ENCODE measurements at regions not wholly inside any gene's neighbourhood (a gene's known extent, or its start where the extent isn't known, plus 50 kb on each side); places are given as distances from the start of the nearest gene placed in this dataset.

DNA sequence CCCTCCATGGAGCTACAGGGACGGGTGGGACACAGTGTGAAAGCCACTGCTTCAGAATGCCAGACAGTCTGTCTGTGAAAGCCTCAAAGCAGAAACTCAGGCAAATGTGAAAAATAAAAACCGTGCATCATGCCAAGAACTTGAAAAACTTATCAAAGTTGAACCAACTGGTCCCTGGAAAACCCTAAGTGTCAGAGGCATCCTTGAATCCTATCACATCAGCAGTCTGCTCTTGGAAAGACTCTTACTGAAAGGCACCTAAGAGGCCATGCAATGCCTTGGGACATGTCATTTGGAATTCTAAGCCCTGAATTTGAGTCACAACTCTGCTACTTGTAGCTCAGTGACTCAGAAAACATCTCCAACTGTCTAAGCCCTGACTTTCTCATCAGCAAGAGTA is 62.4 kb upstream of the GRIN2B start:
- no peak for TF ChIP-seq GATA3 (IDR thresholded peaks at IDR 0.05; ENCODE audit: low read depth, low read length)
- TF ChIP-seq GATA2 (IDR thresholded peaks at IDR 0.05; ENCODE audit: low read depth, low read length): no peak

DNA sequence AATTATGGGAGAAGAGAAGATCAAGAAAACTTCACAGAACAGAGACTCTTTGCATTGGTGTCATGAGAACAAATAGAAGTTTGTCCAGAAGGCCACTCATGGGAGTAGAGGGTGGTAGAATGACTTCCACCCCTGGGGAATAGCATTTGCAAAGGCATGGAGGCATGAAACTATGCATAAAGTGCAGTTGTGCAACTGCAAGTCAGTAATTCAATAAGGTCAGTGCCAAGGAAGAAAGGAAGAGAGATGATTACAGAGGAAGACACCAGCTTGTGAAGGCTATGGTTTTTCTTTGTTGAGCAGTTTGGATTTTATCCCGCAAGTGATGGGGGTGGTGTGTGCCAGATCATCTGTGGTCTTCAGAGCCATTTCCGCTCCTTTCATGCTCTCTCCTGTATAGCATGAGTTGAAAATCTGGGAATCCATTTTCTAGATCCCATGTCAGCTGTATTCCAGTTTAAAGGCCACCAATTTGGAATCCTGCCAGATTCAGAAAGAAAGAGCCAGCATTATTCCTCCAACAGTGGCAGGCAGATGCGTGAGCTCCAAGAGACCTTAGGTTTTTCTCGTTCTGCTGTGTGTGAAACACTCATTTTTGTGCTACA is 67.6 kb upstream of the GRIN2B start:
- TF ChIP-seq GATA2 (IDR thresholded peaks at IDR 0.05; ENCODE audit: low read depth, low read length) (no peak), GATA3 (IDR thresholded peaks at IDR 0.05; ENCODE audit: low read depth, low read length) (no peak)

DNA sequence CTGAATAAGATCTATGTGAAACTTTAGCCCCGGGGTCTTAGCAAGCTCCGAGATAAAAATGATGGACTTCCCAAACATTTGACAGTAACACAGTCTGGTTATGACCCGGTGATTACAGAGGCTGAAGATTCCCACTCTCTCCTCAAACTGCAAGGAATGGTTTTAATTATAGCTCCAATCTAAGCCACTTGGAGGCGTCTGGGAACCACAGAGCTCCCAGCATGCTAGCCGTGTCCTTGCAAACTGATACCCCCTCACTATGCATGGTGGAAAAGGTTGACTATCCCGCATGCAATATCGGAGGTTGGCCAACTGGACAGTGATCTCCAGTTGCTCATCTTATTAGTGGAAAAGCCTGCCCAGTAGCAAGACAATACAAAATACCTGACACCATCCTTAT is 76.5 kb upstream of the GRIN2B start:
- TF ChIP-seq GATA2 (IDR thresholded peaks at IDR 0.05; ENCODE audit: low read depth, low read length) (no peak), GATA3 (IDR thresholded peaks at IDR 0.05; ENCODE audit: low read depth, low read length) (no peak)

DNA sequence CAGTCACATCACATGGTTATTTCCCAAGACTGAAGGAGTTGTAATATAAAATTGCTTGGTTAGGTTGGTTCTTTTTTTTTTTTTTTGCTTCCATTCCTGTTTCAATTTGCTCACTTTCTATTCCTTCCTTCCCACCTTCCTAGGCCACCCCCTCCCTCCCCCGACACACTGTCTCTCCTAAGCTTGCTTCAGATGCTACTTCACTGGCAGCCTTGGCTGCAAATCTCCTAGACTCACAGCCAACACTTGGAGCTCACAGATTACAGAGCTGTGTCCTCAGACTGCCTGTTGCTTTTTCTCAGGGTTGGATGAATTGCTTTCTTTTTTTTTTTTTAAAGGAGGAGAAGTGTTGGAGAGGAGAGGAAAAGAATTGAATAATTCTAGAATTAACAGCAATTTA is 77.3 kb upstream of the GRIN2B start:
- TF ChIP-seq GATA3 (IDR thresholded peaks at IDR 0.05; ENCODE audit: low read depth, low read length) (no peak), GATA2 (IDR thresholded peaks at IDR 0.05; ENCODE audit: low read depth, low read length) (no peak)

DNA sequence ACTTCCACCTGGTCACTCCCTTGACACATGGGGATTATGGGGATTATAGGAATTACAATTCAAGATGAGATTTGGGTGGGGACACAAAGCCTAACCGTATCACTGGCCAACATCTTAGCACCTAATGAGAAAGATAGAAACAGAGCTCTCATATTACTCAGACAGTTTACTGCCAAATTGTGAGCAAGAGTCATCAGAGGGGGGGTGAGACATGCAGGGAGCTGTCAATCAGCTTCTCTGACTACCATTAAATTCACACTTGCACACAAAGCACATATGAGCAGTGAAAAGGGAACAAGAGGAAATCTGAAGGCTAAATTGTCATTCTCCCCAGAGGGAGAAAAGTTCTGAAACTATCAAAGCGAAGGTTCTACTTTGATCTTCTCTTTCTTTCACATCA is 78.1 kb upstream of the GRIN2B start:
- no peak for TF ChIP-seq GATA2 (IDR thresholded peaks at IDR 0.05; ENCODE audit: low read depth, low read length)
- no peak for TF ChIP-seq GATA3 (IDR thresholded peaks at IDR 0.05; ENCODE audit: low read depth, low read length)

DNA sequence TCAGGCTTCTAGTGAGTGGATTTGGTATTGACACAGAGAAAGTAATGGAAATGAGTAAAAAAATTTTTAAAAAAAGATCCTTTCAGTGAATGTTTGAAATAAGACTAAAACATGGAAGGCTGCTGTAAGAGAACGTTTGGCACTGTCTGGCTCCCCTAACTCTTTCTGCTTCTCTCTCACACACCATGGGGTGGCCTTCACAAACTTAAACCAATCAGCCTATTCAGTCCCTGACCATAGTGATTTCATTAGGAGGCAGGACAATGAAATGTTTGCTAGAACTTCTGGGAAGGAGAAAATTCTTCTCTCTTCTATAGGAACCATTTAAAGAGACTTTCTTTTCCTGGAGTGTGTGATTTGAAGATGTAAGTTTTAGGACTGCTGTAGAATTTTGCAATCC is 84.2 kb upstream of the GRIN2B start:
- no peak for TF ChIP-seq GATA2 (IDR thresholded peaks at IDR 0.05; ENCODE audit: low read depth, low read length)
- TF ChIP-seq GATA3 (IDR thresholded peaks at IDR 0.05; ENCODE audit: low read depth, low read length): no peak

DNA sequence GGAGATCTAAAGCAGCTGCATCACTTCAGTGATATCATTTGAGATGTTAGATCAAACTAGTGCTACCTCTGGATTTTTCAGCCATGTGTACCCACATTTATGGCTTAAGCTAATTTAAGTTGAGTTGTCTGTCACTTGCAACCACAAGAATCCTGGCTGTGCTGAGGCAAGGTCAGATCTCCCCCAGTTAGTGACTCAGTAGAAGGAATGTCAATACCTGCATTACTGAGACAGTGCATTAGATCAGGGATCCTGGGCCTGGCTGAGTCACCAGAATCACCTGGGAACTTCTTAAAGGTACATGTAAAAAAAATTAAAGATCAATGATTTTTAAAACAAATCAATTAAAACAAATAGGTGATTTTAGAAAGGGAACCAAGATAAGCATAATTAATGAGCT is 84.6 kb upstream of the GRIN2B start:
- TF ChIP-seq GATA3 (IDR thresholded peaks at IDR 0.05; ENCODE audit: low read depth, low read length) (no peak), GATA2 (IDR thresholded peaks at IDR 0.05; ENCODE audit: low read depth, low read length) (no peak)

DNA sequence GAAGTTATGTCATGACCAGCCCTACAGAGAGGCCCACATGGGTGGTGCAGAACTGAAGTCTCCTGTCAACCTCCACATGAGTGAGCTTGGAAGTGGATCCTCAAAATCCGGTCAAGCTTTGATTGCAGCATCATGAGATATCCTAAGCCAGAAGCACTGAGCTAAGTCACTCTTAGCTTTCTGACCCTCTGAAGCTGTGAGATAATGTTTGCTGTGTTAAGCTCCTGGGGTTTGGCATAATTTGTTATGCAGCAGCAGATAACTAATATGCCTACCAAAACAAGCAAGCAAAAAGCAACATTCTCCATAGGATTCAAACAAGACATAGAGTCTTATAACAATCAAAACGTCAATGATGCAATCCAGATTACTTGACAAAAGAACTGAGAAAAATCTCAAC is 87.6 kb upstream of the GRIN2B start:
- no peak for TF ChIP-seq GATA2 (IDR thresholded peaks at IDR 0.05; ENCODE audit: low read depth, low read length)
- TF ChIP-seq GATA3 (IDR thresholded peaks at IDR 0.05; ENCODE audit: low read depth, low read length): no peak

DNA sequence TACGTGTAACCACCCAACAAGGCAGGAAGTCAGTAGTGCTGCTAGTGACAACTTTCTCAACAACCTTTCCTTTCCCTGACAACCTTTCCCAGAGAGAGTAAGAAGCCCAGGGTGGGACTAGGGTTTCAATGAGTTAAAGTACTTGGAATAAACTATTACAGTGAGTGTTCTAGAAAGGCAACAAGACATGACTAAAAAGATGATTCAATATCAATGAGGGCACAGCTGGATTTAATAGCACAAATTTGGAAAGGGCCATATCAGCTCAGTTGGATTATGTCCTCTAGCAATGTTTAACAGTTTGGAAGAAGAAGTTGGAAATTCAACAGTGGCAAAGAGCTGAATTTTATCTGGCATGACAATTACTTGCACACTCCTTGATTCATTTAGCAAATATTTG is 90.4 kb upstream of the GRIN2B start:
- TF ChIP-seq GATA2 (IDR thresholded peaks at IDR 0.05; ENCODE audit: low read depth, low read length): no peak
- no peak for TF ChIP-seq GATA3 (IDR thresholded peaks at IDR 0.05; ENCODE audit: low read depth, low read length)

DNA sequence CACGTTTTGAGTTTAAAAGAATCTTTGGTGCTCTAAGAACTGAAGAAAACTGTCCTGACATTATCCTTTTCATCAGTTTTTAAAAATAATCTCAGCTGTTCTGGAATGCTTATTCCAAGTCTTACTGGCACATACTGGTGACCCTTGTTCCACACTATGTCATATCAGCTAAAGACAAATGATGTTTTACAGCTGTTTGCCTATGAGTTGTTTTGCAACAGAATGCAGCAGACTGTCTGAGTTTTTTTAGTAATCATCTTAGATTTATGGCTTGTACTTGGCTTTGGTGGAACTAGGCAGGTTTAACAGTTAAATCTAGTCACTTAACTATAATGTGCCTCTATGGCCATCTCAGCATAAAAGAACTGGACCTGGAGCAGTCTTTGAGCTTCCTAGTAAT is 91.6 kb upstream of the GRIN2B start:
- TF ChIP-seq GATA2 (IDR thresholded peaks at IDR 0.05; ENCODE audit: low read depth, low read length) (no peak), GATA3 (IDR thresholded peaks at IDR 0.05; ENCODE audit: low read depth, low read length) (no peak)

DNA sequence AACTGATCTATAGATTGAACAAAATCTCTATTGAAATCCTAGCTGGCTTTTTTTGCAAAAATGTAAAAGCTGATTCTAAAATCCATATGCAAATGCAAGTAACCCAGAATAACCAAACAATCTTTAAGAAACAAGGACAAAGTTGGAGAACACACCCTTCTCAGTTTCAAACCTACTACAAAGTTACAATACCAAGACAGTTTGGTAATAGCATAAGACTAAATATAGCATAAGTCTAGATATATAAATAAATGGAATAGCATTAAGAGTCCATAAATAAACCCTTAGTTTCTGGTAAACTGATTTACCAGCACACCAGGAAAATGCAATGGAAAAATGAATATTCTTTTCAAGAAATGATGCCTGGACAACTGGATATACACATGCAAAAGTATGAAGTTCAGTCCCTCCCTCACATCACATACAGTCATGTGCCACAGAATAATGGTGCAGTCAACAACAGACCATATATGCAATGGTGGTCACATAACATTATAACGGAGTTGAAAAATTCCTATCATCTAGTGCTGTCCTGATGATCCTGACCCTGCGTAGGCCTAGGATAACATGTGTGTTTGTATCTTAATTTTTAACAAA is 94.5 kb upstream of the GRIN2B start:
- no peak for TF ChIP-seq GATA2 (IDR thresholded peaks at IDR 0.05; ENCODE audit: low read depth, low read length)
- no peak for TF ChIP-seq GATA3 (IDR thresholded peaks at IDR 0.05; ENCODE audit: low read depth, low read length)

DNA sequence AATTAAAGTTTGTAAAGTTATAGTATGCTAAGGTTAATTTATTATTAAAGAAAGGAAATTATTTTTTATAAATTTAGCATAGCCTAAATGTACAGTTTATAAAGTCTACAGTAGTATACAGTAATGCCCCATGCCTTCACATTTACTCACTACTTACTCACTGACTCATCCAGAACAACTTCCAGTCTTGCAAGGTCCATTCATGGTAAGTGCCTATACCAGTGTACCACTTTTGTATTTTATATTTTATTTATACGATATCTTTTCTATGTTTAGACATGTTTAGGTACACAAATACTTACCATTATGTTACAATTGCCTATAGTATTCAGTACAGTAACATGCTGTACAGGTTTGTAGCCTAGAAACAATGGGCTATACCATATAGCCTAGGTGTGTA is 95.1 kb upstream of the GRIN2B start:
- TF ChIP-seq GATA2 (IDR thresholded peaks at IDR 0.05; ENCODE audit: low read depth, low read length) (no peak), GATA3 (IDR thresholded peaks at IDR 0.05; ENCODE audit: low read depth, low read length) (no peak)

DNA sequence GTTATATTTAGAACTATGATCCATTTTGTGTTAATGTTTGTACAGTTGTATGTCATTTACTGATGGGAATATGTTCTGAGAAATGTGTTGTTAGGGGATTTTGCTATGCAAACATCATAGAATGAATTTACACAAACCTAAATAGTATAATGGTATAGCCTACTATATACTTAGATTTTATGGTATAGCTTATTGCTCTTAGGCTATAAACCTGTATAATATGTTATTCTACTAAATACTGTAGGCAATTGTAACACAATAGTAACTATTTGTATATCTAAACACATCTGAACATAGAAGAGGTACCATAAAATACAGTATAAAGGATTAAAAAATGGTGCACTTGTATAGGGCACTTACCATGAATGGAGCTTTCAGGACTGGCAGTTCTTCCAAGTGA is 105.4 kb upstream of the GRIN2B start:
- TF ChIP-seq GATA2 (IDR thresholded peaks at IDR 0.05; ENCODE audit: low read depth, low read length) (no peak), GATA3 (IDR thresholded peaks at IDR 0.05; ENCODE audit: low read depth, low read length) (no peak)

DNA sequence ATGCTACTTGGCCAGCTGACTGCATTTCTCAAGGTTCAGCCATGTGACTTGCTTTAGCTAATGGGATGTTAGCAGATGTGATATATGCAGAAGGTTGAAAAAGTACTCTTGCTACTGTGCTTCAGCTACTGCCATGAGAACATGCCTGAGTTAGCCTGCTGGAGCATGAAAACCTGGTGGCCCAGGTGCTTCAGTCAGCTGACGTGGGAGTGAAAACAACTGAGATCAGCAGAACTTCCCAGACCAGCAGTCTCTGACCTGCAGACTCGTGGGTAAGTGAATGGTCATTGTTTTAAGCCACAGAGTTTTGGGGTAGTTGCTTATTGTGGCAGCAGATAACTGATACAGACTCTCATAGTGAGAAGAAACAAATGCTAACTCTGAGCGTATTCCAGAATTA is 118.6 kb upstream of the GRIN2B start:
- no peak for TF ChIP-seq GATA2 (IDR thresholded peaks at IDR 0.05; ENCODE audit: low read depth, low read length)
- no peak for TF ChIP-seq GATA3 (IDR thresholded peaks at IDR 0.05; ENCODE audit: low read depth, low read length)

DNA sequence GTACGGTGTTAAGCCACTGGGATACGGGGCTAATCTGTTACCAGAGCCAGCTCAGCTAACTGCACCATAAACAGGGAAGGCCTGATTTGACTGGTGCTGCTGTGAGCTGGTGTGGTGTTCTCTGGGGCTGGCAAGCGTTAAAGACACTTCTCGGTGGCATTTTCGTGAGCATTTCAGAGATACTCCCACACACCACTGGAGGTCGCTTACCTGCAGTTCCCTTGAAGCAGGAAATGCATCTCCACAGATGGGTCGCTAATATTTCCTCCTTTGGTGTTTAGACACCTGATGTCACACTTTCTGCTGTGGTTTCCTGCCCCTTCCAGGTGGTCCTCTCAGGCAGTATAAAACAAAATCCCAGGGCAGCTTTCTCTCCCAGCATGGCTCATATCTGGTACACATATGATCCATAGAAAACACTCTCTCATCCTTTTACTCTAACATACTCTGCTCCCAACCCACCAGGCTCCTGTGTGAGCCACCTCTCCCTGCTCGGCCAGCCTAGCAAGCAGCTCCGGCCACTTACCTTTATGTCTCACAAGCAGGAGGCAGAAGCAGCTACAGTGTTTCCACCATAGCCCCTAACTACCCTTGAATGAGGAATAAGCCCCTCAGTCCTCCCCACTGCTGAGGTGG is 129.9 kb upstream of the GRIN2B start:
- no peak for TF ChIP-seq GATA2 (IDR thresholded peaks at IDR 0.05; ENCODE audit: low read depth, low read length)
